ENCODE measurements at regions not wholly inside any gene's neighbourhood (a gene's known extent, or its start where the extent isn't known, plus 50 kb on each side); places are given as distances from the start of the nearest gene placed in this dataset.

- Histone ChIP-seq H3K9me3 (no peaks in the 10 kb centered on the region), H3K4me1 (peaks cover 0 to 40% of the 10 kb centered on the region in 2 donors), H3K36me3 (no peaks in the 10 kb centered on the region), H3K27me3 (no peaks in the 10 kb centered on the region), H3K4me3 (no peak overlapping the region), H3K27ac (no peak overlapping the region)
- no peak for DNase-seq (ENCODE audit: low spot score)
- TF ChIP-seq, protein P1, sequence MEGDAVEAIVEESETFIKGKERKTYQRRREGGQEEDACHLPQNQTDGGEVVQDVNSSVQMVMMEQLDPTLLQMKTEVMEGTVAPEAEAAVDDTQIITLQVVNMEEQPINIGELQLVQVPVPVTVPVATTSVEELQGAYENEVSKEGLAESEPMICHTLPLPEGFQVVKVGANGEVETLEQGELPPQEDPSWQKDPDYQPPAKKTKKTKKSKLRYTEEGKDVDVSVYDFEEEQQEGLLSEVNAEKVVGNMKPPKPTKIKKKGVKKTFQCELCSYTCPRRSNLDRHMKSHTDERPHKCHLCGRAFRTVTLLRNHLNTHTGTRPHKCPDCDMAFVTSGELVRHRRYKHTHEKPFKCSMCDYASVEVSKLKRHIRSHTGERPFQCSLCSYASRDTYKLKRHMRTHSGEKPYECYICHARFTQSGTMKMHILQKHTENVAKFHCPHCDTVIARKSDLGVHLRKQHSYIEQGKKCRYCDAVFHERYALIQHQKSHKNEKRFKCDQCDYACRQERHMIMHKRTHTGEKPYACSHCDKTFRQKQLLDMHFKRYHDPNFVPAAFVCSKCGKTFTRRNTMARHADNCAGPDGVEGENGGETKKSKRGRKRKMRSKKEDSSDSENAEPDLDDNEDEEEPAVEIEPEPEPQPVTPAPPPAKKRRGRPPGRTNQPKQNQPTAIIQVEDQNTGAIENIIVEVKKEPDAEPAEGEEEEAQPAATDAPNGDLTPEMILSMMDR (IDR thresholded peaks at IDR 0.05) = no peak
These were observed 184.1 kb upstream of the LEF1 start for GRCh38 chr4:108352664-108353308.

- Histone ChIP-seq H3K27me3 (no peaks in the 10 kb centered on the region), H3K4me1 (peaks cover 0 to 40% of the 10 kb centered on the region in 2 donors), H3K4me3 (no peak overlapping the region), H3K36me3 (no peaks in the 10 kb centered on the region), H3K27ac (no peak overlapping the region), H3K9me3 (no peaks in the 10 kb centered on the region)
- DNase-seq (ENCODE audit: low spot score) = no peak
- TF ChIP-seq, protein P1 (IDR thresholded peaks at IDR 0.05) = no peak
These were observed 183.1 kb upstream of the LEF1 start for GRCh38 chr4:108351791-108352190.

DNA sequence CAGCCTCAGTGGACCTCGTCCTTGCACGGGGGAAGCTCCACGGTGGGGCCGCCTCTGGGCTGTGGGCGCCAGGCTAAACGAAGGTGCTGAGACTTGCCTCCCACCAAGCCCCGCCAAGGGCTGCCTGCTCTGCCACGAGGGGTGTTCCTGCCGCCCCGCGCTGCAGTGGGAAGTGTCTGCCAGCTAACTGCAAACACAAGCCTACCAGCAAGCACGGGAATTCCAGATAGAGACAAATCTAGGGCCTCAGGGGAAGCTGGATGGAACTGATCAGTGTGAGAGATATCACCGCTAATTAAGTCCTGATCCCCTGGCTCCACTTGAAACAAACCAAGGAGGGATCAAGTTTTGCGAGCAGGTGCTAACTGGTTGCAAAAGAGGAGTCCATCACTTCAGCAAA is 181.6 kb upstream of the LEF1 start:
- Histone ChIP-seq H3K27ac (no peak overlapping the region), H3K4me1 (peaks cover 0 to 30% of the 10 kb centered on the region in 2 donors), H3K4me3 (no peak overlapping the region), H3K27me3 (no peaks in the 10 kb centered on the region), H3K9me3 (no peaks in the 10 kb centered on the region), H3K36me3 (no peaks in the 10 kb centered on the region)
- DNase-seq (ENCODE audit: low spot score) = no peak
- TF ChIP-seq, protein P1 (IDR thresholded peaks at IDR 0.05) = no peak

GRCh38 chr4:108346818-108347210 is 178.1 kb upstream of the LEF1 start:
- H3K27me3 ChIP-seq = no peaks in the 10 kb centered on the region
- TF ChIP-seq, protein P1 (IDR thresholded peaks at IDR 0.05) = no peak
- H3K9me3 ChIP-seq = no peaks in the 10 kb centered on the region
- no peaks in the 10 kb centered on the region for H3K36me3 ChIP-seq
- peaks cover 0 to 12% of the 10 kb centered on the region in 2 donors for H3K4me1 ChIP-seq
- H3K27ac ChIP-seq = no peak overlapping the region
- H3K4me3 ChIP-seq = no peak overlapping the region
- DNase-seq (ENCODE audit: low spot score) = no peak

GRCh38 chr4:108345862-108346817 is 177.4 kb upstream of the LEF1 start:
- no peaks in the 10 kb centered on the region for H3K9me3 ChIP-seq
- no peaks in the 10 kb centered on the region for H3K36me3 ChIP-seq
- H3K4me1 ChIP-seq = peaks cover 0 to 5% of the 10 kb centered on the region in 2 donors
- H3K27me3 ChIP-seq = no peaks in the 10 kb centered on the region
- no peak overlapping the region for H3K27ac ChIP-seq
- DNase-seq (ENCODE audit: low spot score) = no peak
- TF ChIP-seq, protein P1 (IDR thresholded peaks at IDR 0.05) = no peak
- H3K4me3 ChIP-seq = no peak overlapping the region

All from right atrium auricular region (tissue), 2 donors.